HG02678 (cell line): ENCODE measurements at regions not wholly inside any gene's neighbourhood (a gene's known extent, or its start where the extent isn't known, plus 50 kb on each side); places are given as distances from the start of the nearest gene placed in this dataset.

Experiments
- ATAC-seq: cut with Tn5 transposase; IDR thresholded peaks from one replicate; pipeline ENCODE4 v1.9.1; 2021; ENCODE audit warnings: mild to moderate bottlenecking, moderate library complexity; ENCODE audit not compliant: unreplicated experiment

- no peak for ATAC-seq
These were observed 151.7 kb downstream of the EFNB2 start for GRCh38 chr13:106383791-106384190.

GRCh38 chr13:106382534-106382933 is 152.9 kb downstream of the EFNB2 start:
- ATAC-seq, result no peak

DNA sequence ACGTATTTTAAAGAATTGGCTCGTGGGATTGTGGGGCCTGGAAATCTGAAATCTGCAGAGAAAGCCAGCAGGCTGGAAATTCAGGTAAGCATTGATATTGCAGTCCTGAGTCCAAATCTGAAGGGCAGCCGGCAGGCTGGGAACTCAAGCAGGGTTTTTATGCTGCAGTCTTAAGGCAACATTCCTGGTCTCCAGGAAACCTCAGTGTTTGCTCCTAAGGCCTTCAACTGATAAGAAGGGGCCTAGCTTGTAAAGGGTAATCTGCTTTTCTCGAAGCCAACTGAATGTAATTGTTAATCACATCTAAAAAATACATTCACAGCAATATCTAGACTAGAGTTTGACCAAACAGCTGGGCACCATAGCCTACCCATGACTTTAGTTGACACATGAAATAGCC is 154.4 kb downstream of the EFNB2 start:
- ATAC-seq, result no peak

DNA sequence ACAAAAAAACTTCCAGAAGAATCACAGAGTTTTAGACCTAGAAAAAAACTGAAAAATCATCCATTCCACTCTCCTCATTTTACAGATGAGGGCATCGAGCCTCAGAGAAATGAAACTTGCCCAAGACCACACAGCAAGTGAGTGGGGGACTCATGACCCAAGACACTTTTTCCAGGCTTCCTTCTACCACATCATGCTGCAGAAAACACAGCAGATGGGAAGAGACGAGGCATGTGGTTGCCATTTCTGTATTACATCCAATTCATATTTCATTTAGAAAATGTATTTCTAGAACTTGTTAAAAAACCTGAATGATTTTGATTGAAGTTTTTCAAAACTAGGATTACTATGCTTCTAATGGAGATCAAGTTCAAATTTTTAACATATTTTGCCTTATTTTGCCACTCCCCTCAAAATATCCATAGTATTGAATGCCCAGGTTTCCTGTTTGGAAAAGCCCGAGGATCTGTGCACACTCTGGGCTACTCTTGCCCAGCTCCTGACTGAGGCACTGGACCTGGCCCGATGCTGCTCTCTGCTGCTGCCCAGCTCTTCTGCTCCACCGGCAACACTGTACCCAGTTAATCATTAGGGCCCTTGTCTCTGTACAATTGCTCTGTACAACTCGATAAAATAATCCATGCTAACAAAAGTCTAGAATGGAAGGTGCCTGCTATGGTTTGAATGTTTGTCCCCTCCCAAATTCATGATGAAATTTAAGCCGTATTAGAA is 157.4 kb downstream of the EFNB2 start:
- no peak for ATAC-seq

DNA sequence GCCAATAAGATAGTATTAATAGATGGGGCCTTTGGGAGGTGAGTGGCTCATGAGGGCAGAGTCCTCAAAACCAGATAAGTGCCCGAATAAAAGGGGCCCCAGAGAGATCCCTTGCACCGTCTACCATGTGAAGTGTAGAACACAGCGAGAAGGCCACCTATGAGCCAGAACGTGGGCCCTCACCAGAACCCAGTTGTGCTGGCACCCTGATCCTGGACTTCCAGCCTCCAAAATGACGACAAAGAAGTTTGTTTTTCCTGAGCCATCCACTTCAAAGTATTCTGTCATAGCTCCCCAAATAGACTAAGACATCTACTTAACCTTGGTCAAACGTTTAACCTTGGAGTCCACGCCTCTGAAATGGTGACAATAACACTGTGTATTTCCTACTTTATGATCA is 158.1 kb downstream of the EFNB2 start:
- ATAC-seq, result no peak

- no peak for ATAC-seq
These were observed 158.9 kb downstream of the EFNB2 start for GRCh38 chr13:106376401-106377112.

DNA sequence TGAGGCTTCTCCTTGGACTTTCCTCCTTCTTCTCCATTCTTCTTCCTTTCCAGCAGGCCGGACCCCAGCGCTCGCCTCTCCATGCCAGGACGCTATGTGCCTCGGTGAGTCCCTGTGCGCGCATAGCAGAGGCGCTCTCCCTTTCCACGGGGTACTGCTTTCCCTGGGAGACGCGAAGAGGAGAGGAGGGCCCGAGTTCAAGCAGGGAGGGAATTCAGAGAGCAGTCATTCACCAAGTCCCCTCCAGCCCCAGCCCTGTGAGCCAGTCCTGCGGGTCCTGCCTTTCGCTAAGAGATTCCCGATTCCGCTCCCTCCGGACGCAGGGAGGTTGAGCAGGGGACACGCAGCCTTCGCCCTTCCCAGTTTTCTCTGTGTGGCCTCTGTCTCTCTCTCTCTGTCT is 160.4 kb downstream of the EFNB2 start:
- ATAC-seq, result no peak

GRCh38 chr13:106374631-106375030 is 160.8 kb downstream of the EFNB2 start:
- no peak for ATAC-seq

DNA sequence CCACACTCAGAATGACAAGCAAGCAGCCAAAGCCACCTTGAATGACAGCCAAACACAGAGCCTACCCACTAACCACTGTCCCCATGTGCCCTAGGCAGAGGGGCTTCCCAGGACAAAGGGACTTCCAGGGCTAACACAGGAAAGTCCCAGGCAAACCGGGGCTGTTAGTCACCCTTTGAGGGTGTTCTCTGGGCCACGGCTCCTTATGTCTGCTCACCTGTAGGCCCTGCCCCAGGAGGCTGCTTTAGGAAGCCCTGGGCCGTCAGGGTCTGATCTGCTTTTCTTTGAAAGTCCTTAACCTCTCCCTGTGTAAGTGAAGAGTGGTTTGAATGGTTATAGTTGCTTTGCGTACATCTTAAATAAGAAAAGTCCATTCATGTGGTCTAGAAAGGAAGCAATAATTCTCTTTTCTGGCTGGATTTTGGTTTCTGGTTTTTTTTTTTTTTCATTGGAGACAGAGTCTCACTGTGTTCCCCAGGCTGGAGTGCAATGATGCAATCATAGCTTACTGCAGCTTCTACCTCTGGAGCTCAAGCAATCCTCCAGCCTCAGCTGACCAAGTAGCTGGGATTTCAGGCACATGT is 161.4 kb downstream of the EFNB2 start:
- peak; percentile 79 for ATAC-seq

- peak; percentile 70 for ATAC-seq
These were observed 162.0 kb downstream of the EFNB2 start for GRCh38 chr13:106373304-106373988.

GRCh38 chr13:106372199-106373155 is 163.0 kb downstream of the EFNB2 start:
- peak; percentile 37 for ATAC-seq

DNA sequence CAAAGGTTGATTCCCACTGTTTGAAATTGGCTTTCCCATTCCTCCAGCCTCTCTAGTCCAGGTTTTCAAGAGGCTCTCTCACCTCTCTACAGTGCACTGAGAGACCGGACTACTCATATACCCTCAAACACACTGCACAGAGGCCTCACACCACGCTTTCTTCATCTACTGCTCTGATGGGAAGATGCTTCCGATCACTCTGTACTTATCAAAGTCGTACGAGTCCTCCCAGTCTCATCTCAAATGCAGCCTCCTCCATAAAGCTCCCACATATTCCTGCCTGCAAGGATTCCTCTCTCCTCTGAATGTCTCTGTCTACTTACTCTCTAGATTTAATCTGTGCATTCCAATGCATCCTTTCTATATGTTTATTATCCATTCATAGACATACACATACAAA is 164.4 kb downstream of the EFNB2 start:
- ATAC-seq, result no peak

DNA sequence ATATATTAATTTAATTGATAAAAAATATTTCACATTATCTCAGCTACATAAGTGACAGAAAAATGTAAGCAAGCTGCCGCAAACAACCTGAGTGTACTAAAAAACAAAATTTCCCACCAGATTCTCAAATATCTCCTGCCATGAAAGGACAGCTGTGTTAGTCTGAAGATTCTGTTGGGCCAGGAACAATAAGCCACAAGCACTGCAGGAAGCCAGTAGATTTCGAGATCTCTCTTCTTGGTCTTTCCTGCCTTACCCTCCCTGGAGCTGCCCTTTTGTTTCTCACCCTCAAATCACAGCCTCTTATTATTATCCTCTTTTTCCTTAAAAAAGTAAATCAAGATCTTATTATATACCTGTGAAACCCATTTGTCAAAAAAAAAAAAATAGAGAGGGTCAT is 165.6 kb downstream of the EFNB2 start:
- ATAC-seq, result no peak

- ATAC-seq, result no peak
These were observed 166.4 kb downstream of the EFNB2 start for GRCh38 chr13:106369091-106369490.

DNA sequence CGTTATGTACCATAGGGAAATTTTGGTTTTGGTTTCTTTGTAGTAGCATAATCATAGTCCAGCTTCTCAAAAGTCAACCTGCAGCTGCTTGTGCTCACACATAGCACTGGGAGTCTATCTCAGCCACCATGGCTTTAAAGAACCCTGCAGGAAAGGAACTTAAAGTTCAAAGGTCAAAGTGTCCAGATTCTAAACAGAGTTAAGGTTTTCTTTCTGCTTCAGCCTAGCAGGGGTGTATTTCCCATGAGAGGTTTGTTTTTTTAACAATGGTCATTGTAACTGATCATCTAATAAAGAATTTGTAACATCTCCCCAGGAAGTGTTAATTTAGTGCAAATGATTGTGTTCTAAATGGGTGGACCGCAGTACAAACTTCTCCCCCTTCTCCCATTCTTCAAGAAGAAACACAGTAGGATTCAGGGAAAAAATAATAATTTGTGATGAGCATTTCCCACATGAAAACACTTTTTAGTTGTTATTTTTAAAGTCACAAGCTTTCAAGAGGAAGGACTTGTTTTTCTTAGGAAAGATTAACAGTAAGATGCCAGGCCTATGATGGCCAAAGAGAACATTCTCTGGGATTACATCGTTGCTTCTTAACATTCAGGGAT is 168.0 kb downstream of the EFNB2 start:
- peak; percentile 51 for ATAC-seq

GRCh38 chr13:106362707-106363106 is 172.8 kb downstream of the EFNB2 start:
- ATAC-seq, result no peak

DNA sequence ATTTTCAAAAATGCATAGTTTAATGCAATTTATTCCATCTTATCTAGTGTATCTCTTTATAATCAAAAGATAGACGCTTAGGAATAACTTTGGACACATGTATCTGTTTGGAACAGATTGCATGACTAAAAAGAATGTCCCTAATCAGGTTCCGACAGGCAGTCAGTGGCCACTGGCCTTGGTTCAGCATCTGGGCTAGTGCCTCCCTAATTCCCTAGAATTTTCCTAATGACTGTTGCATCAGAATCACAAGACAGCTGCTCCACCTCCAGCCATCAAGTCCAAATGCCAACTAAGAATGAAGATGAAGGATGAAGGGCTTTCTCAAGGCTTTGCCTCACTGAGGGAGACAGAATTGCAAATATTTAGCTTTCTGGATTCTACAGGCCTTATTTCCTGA is 173.8 kb downstream of the EFNB2 start:
- ATAC-seq, result no peak

- ATAC-seq, result no peak
These were observed 178.3 kb downstream of the EFNB2 start for GRCh38 chr13:106357198-106357597.

DNA sequence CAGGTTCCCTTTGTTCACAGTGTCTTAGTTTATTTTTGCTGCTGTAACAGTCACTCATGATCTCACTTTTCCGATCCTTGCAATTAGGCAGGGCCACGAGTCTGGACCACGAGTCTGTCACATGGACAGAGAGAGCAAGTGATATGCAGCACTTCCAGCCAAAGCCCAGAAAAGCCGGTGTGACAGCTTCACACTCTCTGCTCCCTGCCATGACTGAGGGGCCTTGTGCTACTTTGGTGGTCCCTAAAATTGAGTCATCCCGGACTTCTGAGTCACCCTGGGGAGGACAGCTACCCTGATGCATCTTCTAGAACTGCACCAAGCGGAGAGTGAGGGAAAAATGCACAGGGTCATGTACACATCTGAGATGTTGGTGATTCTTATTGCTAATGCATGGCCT is 179.6 kb downstream of the EFNB2 start:
- no peak for ATAC-seq

DNA sequence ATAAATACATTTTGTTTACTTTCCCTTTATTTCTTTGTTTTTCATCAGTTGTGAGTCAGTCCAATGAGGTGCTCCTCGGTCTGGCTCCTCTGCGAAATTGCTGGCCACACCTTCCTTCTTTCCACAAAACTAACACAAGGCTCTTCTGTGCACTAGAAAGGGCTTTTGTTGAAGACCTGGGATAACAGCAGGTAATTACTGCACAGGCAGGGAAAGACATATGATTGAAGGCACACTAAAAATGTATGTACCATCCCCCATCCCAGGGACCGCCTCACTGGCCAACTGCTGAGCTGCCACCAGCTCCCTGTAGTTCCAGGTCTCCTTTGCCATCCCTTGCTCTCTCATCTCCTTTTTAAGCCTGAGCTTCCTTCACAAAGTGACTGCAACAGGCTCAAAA is 180.5 kb downstream of the EFNB2 start:
- ATAC-seq, result no peak
